ENCODE measurements at regions not wholly inside any gene's neighbourhood (a gene's known extent, or its start where the extent isn't known, plus 50 kb on each side); places are given as distances from the start of the nearest gene placed in this dataset.
"Not testable (repeated sequence)": the region's sequence is repeated elsewhere in the genome, so short reads cannot be mapped to it uniquely, and the experiment has no call there.

DNA sequence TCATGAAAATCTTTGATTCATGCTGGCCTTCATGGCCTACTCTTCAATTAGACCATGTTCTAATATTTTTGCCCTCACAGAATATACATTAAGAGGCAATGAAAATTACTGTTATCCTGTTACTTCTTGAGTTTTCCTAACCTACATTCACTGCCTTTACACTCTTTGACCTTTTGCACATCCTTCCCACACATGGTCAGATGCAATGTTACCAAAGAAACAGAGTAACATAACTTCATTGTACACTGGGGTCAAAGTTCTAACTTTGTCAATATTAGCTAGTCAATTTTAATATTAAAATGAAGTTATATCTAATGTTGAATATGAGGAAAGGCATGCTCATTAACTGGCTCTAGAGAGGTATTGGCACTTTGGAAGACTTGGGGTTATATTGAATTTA is 284.8 kb downstream of the TEX13C start:
- H3K4me3 ChIP-seq, result no peak overlapping the region
- H3K27ac ChIP-seq, result no peak overlapping the region
- ATAC-seq (no peak), DNase-seq (no peak)
- no peaks in the 10 kb centered on the region for H3K9me3 ChIP-seq
- no peaks in the 10 kb centered on the region for H3K36me3 ChIP-seq
- intact Hi-C loops (cut with DNase I), result no loop called here
- TF ChIP-seq, protein P1, sequence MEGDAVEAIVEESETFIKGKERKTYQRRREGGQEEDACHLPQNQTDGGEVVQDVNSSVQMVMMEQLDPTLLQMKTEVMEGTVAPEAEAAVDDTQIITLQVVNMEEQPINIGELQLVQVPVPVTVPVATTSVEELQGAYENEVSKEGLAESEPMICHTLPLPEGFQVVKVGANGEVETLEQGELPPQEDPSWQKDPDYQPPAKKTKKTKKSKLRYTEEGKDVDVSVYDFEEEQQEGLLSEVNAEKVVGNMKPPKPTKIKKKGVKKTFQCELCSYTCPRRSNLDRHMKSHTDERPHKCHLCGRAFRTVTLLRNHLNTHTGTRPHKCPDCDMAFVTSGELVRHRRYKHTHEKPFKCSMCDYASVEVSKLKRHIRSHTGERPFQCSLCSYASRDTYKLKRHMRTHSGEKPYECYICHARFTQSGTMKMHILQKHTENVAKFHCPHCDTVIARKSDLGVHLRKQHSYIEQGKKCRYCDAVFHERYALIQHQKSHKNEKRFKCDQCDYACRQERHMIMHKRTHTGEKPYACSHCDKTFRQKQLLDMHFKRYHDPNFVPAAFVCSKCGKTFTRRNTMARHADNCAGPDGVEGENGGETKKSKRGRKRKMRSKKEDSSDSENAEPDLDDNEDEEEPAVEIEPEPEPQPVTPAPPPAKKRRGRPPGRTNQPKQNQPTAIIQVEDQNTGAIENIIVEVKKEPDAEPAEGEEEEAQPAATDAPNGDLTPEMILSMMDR (IDR thresholded peaks at IDR 0.05), result no peak
- no peaks in the 10 kb centered on the region for H3K27me3 ChIP-seq (ENCODE audit: low read depth)
- no peaks in the 10 kb centered on the region for H3K4me1 ChIP-seq

- intact Hi-C loops (cut with DNase I), result no loop called here
- H3K4me3 ChIP-seq, result no peak overlapping the region
- no peaks in the 10 kb centered on the region for H3K4me1 ChIP-seq
- no peaks in the 10 kb centered on the region for H3K9me3 ChIP-seq
- H3K27ac ChIP-seq, result no peak overlapping the region
- ATAC-seq (no peak), DNase-seq (no peak)
- no peaks in the 10 kb centered on the region for H3K27me3 ChIP-seq (ENCODE audit: low read depth)
- no peaks in the 10 kb centered on the region for H3K36me3 ChIP-seq
- TF ChIP-seq, protein P1 (IDR thresholded peaks at IDR 0.05), result no peak
These were observed 285.5 kb downstream of the TEX13C start for GRCh38 chrX:125605145-125605544.

GRCh38 chrX:125614591-125615343 is 295.1 kb downstream of the TEX13C start:
- ATAC-seq; H3K9me3 ChIP-seq; H3K27me3 ChIP-seq (ENCODE audit: low read depth); DNase-seq; H3K36me3 ChIP-seq; H3K27ac ChIP-seq; intact Hi-C loops (cut with DNase I); H3K4me3 ChIP-seq; H3K4me1 ChIP-seq: not testable (repeated sequence)

DNA sequence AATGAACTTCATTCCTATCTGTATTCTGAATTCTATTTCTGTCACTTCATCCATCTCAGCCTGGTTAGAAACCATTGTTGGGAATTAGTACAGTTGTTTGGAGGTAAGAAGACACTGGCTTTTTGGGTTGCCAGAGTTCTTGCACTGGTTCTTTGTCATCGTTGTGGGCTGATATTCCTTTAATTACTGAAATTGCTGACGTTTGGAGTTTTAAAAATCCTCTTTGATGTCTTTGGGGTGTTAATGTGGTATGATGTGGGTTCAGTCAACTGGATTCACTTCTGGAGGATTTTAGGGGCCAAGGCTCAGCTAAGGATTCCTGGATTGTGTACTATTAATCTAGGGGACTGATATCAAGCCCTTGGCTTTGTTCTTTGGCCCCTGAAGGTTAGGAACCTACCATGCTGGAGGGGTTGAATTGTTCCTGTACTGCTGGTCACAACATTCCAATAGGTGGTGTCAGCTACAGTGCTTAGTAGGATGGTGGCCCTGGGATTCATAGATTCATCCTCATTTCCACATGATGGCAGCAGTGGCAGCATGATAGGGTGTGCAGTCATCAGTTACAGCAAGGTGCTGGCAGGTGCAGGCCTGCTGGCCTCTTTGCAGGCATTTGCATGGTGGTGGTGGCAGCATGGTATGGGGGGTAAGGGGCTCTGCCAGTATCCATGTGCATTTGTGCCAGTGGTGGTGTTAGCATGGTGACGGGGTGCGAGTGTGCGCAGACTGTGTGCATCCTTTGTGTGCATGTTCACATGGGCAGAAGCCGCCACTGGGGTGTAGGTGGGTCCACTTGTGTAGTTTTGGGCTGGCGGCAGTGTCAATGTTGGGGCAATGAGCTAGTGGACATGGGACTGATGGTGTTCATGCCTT is 301.3 kb downstream of the TEX13C start:
- intact Hi-C loops (cut with DNase I), result no loop called here

GRCh38 chrX:125621588-125621927 is 301.9 kb downstream of the TEX13C start:
- Histone ChIP-seq H3K27ac (no peak overlapping the region), H3K4me3 (no peak overlapping the region), H3K36me3 (no peaks in the 10 kb centered on the region), H3K27me3 (ENCODE audit: low read depth) (no peaks in the 10 kb centered on the region), H3K9me3 (no peaks in the 10 kb centered on the region), H3K4me1 (no peaks in the 10 kb centered on the region)
- DNase-seq (no peak), ATAC-seq (no peak)
- intact Hi-C loops (cut with DNase I), result no loop called here
- TF ChIP-seq, protein P1 (IDR thresholded peaks at IDR 0.05), result no peak

More for the DNA sequence above, 301.3 kb downstream of the TEX13C start:
- Histone ChIP-seq H3K27ac (no peak overlapping the region), H3K27me3 (ENCODE audit: low read depth) (no peaks in the 10 kb centered on the region), H3K36me3 (no peaks in the 10 kb centered on the region), H3K4me1 (no peaks in the 10 kb centered on the region), H3K4me3 (no peak overlapping the region), H3K9me3 (no peaks in the 10 kb centered on the region)
- ATAC-seq (no peak), DNase-seq (no peak)
- TF ChIP-seq, protein P1 (IDR thresholded peaks at IDR 0.05), result no peak

GRCh38 chrX:125622899-125623298 is 303.2 kb downstream of the TEX13C start:
- no peaks in the 10 kb centered on the region for H3K36me3 ChIP-seq
- DNase-seq, result no peak
- no peaks in the 10 kb centered on the region for H3K4me1 ChIP-seq
- H3K4me3 ChIP-seq, result no peak overlapping the region
- H3K9me3 ChIP-seq, result no peaks in the 10 kb centered on the region
- intact Hi-C loops (cut with DNase I), result no loop called here
- H3K27me3 ChIP-seq (ENCODE audit: low read depth), result no peaks in the 10 kb centered on the region
- no peak for ATAC-seq
- TF ChIP-seq, protein P1 (IDR thresholded peaks at IDR 0.05), result no peak
- no peak overlapping the region for H3K27ac ChIP-seq

Measured in lower lobe of right lung (tissue), 2 donors.